Astrocyte of the hippocampus (primary cell): ENCODE measurements at regions not wholly inside any gene's neighbourhood (a gene's known extent, or its start where the extent isn't known, plus 50 kb on each side); places are given as distances from the start of the nearest gene placed in this dataset.

Source experiments
- DNase-seq: peaks from one replicate; pipeline ENCODE4 v3.0.0; 2011; ENCODE audit warnings: low read depth, low spot score

DNA sequence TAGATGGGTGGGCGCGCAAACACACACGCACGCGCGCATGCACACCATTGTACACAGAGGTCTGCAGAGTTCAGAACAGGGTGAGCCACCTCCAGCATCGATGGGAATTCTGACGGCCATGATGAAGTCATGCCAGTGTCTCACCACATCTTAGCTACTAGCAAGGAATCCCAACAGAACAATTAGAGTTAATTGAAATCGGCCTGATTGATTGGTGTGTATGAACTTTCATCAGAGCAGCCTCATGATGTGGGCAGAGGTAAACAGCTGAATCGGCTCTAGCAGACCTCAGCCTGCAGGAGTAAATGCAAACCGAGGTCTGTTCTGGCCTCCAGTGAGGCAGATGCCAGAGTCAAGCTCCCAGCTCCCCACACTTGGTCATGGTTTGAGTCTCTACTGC, 200.6 kb downstream of the CBLN1 start:
- DNase-seq = no peak

DNA sequence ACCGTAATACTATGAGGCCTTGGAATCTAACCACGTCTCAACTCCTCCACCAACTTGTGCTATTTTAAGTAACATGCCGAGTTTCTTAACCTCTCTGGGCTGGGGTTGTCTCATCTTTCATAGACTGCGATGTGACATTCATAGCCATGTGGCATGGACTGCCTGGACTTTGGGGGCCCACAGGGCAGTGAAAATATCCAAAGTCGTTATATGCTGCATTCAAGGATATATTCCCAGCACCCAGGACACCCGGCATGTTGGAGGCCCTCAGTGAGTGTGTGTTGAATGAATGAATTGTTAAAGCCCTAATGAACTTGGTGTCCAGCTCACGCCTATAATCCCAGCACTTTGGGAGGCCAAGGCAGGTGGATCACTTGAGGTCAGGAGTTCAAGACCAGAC, 203.1 kb downstream of the CBLN1 start:
- DNase-seq = no peak

DNA sequence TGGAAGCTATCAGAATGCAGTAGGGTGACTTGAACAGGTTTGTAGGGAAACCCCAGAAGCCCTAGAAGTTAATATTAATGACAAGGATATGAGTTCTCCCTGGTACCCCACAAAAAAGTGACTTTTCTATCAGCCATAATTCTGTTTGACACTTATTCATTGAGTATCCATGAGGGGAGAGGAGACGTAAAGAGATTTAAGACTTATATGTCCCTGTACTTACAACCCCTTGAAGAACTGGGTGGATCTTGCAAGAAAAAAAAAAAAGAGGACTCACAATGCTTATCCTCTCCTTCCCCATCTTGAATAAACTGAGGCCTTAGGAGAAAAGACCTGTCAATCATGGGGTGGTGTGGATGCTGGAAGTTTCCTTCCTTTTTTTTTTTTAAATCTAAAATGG, 203.5 kb downstream of the CBLN1 start:
- no peak for DNase-seq

DNA sequence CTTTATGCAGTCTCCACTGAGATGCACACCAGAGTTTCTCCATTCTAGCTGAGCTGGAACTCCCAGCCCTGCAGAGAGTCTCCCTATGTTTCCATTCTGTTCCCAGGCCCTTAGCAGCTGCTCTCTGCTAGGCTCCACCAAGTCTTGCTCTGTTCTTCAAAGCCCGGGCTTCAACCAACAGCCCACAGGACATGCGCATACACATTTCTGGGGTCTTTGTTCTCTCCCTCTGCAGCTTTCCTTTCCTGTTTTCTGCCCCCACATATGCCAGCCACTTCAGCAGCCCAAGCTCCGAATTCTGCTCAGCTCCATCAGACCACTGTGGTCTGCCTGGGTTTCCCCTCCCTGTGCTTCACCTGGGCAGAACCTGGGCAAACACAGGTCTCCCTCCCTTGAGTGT, 205.9 kb downstream of the CBLN1 start:
- DNase-seq = no peak

DNA sequence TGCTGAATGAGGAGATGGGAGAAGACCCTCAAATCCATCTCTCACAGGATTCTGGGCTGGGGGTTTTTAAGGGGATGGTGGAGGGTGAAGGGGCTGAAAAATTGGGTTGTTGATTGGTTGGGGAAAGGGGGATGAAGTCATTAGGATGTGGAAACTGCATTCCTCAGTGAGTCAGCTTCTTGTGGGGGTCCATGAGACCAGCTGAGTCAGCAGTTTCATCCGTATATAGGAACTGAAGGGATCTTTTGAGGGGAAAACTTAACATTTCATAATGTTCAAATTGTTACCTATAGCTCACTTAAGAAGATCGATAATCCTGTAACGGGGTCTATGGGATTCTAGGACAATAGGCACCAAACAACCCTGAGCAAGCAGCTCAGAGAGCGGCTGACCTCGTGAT, 213.4 kb downstream of the CBLN1 start:
- DNase-seq = no peak

DNA sequence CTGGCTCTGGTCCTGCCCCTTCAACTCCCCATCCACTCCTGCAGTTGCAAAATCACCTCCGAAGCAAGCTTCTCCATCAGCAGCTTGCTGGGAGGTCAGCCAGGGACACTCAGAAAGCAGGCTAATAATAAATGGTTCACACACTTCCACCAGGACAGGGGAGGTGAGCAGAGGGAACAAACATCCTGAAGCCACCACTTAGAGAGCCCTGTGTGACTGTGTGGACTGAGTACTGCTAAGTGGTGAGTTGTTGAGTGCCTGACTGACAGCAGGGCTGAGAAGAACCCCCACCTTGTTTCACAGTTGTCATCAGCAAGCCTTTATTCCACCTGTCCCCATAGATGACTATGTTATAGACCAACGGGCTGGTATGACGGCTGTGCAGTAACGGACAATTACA, 213.9 kb downstream of the CBLN1 start:
- no peak for DNase-seq

DNA sequence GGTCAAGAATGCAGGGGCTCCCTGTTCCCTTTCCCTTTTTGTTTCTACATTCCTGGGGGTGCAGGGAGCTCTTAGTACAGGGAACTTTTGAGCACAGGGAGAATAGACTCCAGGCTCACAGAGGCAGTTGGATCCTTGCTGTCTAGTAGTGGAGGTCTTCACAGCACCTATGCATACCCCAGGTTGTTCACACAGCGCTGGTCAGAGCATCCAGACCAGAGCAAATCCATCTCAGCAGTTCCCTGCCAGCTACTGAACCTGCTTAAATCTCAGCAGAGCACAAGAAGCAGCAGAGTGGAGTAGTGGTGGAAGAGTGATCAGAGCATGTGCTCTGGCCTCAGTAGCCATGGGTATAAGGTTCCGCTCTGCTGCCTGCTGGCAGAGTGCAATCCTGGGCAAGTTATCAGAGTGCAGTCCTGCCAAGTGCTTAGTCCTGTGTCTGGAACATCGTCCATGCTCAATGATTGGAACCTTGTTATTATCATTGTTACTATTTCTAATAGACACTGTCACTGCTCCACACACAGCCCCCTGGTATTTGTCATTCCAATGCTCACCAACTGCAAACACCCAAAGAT, 220.4 kb downstream of the CBLN1 start:
- no peak for DNase-seq

DNA sequence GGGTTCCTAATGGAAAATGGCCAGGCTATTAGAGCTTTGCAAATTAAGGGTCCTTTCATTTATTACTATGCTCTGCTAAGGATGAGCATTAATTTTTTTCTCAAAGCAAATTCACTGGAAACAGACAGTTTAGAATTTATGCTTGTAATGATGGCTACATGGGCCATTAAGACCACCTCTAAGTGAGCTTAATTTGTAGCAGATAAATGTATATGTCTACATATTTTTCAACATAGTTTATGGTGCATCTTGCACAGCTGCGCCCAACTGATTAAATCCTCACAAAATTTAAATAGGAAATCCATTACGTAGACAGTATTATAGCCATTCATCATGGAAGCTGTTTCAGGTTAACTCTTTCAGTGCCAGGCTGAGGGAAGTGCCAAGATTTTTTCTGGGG, 220.9 kb downstream of the CBLN1 start:
- no peak for DNase-seq

DNA sequence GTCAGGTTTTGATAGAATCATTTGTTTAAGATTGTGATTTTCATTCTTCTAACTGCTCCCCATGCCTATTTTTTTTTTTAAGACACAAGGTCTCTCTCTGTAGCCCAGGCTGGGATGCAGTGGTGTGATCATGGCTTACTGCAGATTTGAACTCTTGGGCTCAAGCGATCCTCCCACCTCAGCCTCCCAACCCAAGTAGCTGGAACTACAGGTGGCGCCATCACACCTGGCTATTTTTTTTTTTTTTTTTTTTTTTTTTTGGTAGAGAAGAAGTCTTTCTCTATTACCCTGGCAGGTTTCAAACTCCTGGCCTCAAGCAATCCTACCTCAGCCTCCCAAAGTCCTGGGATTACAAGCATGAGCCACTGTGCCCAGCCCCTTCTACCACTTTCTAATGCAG, 223.3 kb downstream of the CBLN1 start:
- DNase-seq = no peak

DNA sequence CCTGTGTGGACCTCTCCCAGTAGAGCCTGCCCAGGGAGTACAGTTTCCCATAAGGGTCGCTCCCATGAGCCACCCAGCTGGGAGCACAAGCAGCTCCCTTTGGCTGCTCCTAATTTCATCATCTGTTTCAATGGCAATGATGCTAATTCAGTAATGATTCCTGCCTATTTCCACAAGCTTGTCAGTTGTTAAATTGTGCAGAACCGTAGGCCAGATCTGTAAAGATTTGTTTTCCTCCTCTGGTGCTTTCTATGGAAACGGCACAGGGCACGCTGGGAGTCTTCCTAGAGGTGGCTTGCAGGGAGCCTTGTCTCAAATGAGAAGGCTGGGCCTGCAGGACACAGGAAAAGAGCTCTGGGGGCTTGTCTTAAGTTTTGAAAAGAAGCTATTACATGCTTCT, 223.7 kb downstream of the CBLN1 start:
- DNase-seq = no peak

DNA sequence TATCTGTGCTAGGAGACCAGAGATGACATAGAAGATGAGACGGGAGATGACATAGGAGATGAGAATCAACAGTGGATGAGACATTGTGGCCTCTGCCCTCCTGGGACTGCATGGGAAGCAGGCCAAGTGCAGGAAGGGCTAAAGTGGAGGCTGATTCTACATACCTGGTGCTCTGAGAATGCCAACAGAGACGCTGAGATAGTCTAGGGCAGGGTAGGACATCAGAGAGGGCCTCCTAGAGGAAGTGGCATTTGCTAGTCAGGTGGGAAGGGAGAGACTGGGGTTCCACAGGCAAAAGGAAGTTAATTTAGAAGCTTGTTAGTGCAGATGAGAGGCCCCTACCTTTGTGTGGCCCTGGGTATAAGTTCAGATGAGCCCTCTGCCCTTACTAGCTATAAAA, 224.2 kb downstream of the CBLN1 start:
- DNase-seq = no peak

DNA sequence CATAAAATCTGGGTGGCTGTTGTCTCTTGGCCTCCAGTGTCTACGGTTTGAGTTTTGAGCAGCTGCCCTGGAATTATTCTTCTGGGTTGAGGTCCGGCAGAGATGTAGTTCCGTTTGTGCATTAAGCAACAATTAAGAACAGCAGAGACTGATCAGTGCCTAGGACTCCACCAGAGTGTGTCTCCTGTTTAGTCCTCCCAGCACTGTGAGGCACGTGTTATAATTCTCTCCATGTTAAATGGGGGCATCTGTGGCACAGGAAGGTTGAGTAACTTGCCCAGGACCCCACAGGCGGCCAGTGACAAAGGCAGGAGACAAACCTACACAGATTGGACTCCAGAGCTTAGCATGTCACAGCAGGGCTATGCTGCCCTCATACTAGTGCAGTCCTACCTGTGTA, 225.1 kb downstream of the CBLN1 start:
- DNase-seq = no peak

DNA sequence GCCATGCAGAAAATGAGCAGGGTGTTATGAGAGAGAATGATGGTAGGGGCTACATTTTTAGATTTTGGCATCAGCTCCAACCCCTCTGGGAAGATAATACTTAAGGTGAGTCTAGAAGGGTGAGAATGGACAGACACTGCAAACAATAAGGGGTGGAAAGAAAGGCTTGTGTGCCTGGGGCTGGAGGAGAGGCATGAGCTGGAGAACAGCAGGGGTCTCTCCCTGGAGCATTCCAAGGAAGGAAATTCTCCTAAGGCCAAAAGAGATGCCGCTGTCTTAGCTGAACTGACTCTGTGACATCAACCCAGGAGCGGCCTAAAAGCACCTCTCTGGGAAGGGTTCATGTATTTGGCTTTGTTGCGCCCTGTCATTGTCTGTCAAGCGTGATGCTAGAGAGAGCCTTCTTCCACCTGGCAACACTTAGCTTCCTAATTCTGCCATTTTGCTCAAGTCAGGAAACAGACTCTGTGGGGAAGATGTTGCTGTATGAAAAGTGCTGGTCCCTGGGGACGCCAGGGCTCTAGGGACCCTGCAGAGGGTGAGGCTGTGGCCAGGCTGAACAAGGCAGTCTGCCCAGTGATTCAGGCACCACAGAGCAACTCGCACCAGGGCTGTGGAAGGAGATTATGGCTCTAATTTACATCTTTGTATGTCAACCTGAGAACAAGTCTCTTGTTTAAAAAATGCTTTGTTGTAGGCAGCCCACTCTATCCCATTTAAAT, 225.7 kb downstream of the CBLN1 start:
- DNase-seq = no peak

DNA sequence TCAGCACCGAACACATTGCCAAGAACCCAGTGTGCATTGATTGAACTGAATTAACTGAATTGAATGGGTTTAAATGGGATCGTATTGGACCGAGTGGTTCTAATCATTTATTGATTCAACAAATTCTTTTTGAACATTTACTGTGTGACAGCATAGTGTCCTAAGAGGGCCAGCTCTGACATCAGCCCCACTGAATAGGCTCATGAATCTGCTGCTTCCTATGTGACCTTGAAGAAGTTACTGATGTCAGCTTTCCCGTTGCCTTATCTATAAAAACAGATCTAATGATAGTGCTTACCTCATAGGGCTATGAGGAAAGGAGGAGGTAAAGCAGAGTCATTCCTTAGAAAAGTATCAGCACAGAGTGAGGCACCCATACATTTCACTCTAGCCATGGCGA, 226.3 kb downstream of the CBLN1 start:
- DNase-seq = no peak

DNA sequence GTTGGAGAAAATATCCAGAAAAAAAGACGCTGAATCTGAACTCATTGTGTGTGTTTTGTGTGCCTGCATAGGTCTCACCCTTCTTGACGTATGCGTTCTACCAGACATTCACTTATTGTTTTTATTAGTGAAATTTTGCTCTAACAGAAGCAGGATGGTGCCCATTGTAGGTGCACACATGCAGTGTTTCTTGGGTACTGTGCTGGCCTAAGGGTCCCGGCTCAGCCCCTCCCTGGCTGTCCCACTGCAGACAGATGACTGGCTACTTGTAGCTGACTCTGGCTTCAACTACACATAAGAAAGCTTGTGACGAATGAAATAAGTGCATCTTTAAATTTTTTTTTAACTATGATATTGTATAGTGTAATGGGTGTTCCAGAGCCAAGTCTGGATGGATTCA, 227.0 kb downstream of the CBLN1 start:
- DNase-seq = no peak

DNA sequence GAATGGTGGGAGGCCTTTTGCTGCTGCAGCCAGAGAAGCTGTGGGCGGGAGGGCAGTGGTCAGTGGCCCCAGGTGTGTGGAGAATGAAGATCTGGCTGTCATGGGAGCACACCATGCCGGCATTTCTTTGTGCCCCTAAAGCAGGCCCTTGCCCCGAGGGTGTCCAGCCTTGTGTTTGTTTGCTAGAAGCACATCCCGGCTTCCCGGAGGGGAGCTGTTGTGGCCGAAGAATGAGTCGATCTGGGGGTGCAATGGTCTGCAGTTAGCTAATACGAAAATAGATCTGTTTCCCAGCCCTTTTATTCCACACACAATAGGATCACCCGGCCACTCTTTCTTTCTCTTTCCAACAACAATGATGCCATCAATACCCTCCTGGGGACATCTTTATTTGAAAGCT, 228.8 kb downstream of the CBLN1 start:
- DNase-seq = no peak

DNA sequence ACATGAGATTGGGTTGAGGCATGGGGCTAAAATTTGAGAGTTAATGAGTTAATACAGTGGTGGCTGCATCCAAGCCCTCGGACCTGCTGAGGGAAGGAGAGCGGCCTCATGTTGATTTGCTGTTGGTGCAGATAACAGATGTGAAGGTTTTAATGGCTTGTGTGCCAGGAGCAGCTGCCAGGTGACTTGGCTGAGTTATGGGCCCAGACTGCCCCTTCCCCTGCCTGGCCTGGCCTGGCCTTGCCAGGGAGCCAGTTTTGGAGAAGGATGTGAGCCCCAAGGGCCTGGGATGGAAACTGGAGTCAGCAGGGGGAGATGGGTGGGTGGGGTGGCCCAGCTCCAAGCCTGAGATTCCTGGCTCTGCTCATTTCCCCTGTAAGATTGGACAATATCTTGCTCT, 230.1 kb downstream of the CBLN1 start:
- DNase-seq = no peak

DNA sequence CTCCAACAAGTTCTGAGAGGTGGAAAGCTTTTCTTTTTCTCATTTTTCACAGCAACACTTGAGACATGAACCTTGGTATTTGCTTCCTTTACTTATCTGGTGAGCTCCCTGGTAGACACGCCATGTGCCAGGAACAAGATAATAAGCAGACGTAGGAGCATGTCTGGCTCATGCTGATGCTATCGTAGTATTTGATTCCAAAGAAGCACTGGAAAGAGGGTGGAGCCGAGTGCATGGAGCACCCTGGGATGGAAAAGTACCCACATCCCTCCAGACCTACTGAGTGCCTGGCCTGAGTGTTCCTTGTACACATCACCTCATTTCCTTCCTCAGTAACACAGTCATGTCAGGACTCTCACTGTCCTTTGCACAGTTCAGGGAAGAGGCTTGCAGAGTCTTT, 231.0 kb downstream of the CBLN1 start:
- DNase-seq = no peak

DNA sequence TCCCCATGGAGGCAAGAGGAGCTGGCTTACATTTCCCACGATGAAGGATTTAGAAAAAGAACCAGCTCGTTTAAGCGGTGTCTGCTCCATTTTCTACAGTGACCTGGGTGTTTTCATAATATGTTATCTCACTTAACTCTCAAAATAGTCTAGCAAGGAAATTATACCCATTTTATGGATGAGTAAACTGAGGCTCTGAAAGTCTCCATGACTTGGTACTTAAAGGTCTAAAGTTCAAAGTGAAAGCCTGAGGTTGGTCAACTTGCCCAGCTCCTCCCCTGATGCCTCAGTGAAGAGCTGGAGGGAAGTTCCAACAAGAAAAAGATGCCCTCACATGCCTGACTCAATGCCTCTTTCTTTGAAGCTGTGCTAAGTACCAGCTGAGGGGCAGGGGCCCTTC, 232.0 kb downstream of the CBLN1 start:
- DNase-seq = no peak

DNA sequence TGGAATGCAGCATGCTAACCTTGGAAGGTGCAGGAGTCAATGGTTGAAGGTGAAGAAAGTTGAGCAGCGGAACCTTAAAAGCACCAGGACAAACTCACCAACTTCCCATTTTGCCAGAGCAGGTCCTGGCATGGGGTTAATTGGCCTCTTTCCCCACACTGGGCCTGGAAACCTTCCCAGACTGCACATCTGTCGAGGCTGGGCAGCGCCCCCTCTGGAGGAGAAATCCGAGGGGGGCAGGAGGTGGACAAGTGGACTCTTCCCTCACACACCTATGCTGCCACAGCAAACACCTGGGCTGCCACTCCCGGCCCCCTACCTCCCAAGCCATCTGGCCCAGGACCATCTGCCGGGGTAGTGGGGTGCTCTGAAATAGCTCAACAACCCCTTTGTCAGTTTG, 232.4 kb downstream of the CBLN1 start:
- DNase-seq = no peak

DNA sequence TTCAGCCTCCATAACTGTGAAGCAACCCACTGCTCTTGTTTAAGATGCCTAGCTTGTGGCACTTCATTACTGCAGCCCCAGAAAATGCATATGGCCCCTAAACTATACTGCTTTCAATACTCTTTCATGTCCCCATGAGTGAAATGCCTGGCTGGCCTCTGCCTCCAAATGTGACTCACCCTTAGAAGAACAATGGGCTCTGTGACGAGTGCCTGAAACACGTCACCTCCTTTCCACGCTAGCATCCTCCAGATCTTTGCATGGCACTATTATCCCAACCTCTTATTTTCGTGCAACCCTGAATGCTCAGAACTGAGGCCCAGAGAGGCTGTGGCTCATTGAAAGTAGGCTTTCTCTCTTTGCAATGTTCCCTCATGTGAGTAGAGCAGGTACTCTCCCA, 233.1 kb downstream of the CBLN1 start:
- DNase-seq = peak; percentile 75

DNA sequence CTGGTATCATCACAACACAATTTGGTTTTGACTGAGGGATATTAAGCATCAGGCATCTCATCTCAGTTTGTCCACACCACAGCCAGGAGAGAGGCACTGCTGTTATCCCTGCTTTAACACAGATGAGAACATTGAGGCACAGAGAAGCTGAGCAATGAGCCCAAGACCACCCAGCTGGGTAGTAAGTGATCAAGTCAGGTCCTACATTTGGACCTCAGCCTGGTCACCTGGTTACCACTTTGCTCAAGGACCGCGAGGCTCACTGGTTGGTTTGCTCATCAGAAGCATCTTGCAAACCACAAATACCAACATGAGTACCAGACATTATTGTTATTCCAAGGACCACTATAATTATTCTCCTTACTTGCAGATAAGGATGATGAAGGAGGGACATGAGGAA, 245.5 kb downstream of the CBLN1 start:
- DNase-seq = no peak

DNA sequence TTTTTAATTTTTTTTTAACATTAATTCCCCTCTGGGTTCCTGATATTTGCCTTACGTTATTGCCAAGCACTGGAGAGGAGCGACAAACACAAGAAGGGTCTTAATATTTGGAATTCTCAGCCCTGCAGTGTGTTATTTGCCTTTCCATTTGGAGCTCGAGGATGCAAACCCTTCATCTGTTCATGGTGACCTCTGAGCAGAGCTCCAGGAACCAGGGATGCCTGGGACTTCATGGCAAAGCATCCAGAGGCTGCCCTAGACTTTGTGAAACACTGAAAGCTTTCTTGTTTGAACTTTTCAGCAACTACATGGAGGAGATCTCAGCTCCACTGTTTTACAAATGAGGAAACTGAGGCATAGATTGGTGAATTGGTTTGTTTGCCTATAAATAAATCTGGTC, 254.2 kb downstream of the CBLN1 start:
- no peak for DNase-seq

DNA sequence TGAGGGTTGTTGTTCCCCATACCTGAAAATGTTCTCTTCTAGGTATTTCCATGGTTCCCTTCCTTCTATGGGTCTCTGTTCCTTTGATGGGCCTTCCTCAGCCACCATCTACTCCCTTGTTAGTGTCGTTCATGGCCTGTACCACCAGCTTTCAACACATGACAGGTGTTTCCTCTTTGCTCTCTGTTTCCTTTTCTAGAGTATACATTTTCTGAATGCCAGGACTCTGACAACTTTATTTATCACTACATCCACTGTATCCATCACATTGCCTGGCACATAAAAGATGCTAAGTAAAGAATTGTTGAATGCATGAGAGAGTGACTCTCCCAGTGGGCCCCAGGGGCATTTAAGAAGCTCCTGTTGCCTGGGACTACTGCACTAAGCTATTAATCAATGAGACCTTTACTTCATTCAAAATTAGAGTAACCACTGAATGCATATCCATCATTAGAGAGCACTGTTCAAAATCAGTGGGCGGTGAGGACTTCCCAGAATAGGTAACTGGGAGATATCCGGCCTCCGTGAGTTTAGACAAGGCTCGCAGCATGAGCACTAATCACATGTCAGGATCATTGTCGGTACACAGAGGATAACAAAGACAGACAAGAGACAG, 255.0 kb downstream of the CBLN1 start:
- DNase-seq = no peak
